Caco-2 (cell line): ENCODE measurements at regions not wholly inside any gene's neighbourhood (a gene's known extent, or its start where the extent isn't known, plus 50 kb on each side); places are given as distances from the start of the nearest gene placed in this dataset.

Experiments
- BruUV-seq: library from RNA; stranded (reverse); fragments of 400-500 nt; replicated peaks from 2 replicates; lab custom pipeline; 2021; lab: Mats Ljungman, UMichigan
- CTCF ChIA-PET: fragments of 300-600 bp; sonication (Branson Sonifier 250); formaldehyde crosslinking; loops from one replicate; lab custom pipeline; 2022; ENCODE audit warnings: antibody characterized with exemption; lab: Charles Lee
- POLR2A ChIA-PET: fragments of 300-600 bp; sonication (Branson Sonifier 250); formaldehyde crosslinking; loops from one replicate; lab custom pipeline; 2022; ENCODE audit warnings: antibody characterized with exemption; lab: Charles Lee
- DNase-seq, 2 experiments: peaks; one replicate each; pipeline versions ENCODE4 v3.0.0 to v3.0.0-alpha.2; 2020 to 2022
- H3K27me3 ChIP-seq: replicated peaks from 2 replicates; pipeline ENCODE4 v1.6.0; 2011; ENCODE audit warnings: low read length; ENCODE audit not compliant: control insufficient read depth, insufficient read depth
- H3K36me3 ChIP-seq: 2 replicates; pipeline ENCODE4 v1.5.1; 2011; ENCODE audit warnings: low read length; ENCODE audit not compliant: control insufficient read depth, insufficient read depth
- H3K4me1 ChIP-seq: fragments of 250-450 bp; sonication (Bioruptor Pico); 2 replicates; pipeline ENCODE4 v1.5.1; 2020; ENCODE audit warnings: mild to moderate bottlenecking
- H3K4me3 ChIP-seq: 2 replicates; pipeline ENCODE4 v1.5.1; 2011; ENCODE audit warnings: low read depth, mild to moderate bottlenecking, control low read depth, low read length
- H3K9me3 ChIP-seq: fragments of 250-450 bp; sonication (Bioruptor Pico); 2 replicates; pipeline ENCODE4 v1.5.1; 2020; ENCODE audit warnings: mild to moderate bottlenecking, moderate library complexity
- H3K27ac Mint-ChIP-seq: one replicate; pipeline ENCODE4 v1.8.0; 2022; ENCODE audit warnings: mixed read lengths; ENCODE audit not compliant: unreplicated experiment
- H3K27me3 Mint-ChIP-seq: one replicate; pipeline ENCODE4 v1.8.0; 2022; ENCODE audit warnings: mixed read lengths; ENCODE audit not compliant: insufficient read depth, unreplicated experiment
- H3K36me3 Mint-ChIP-seq: one replicate; pipeline ENCODE4 v1.8.0; 2022; ENCODE audit warnings: mild to moderate bottlenecking, mixed read lengths; ENCODE audit not compliant: insufficient read depth, unreplicated experiment
- H3K4me1 Mint-ChIP-seq: one replicate; pipeline ENCODE4 v1.8.0; 2022; ENCODE audit warnings: low read depth, mixed read lengths; ENCODE audit not compliant: unreplicated experiment
- H3K4me3 Mint-ChIP-seq: one replicate; pipeline ENCODE4 v1.8.0; 2022; ENCODE audit warnings: mild to moderate bottlenecking, moderate library complexity, mixed read lengths; ENCODE audit not compliant: unreplicated experiment
- H3K9me3 Mint-ChIP-seq: one replicate; pipeline ENCODE4 v1.8.0; 2022; ENCODE audit warnings: mixed read lengths; ENCODE audit not compliant: unreplicated experiment
- CTCF ChIP-seq, 2 experiments: fragments of 200-600 bp in 1 of 2; IDR thresholded peaks; 1 replicate in 1 of 2; 2 replicates in 1 of 2; pipeline versions ENCODE4 v1.5.1 to v1.8.0; 2011 to 2022; ENCODE audit warnings: antibody characterized with exemption in 1 of 2, control low read depth in 1 of 2, inconsistent platforms in 1 of 2, low read depth in 1 of 2, low read length in 1 of 2, mild to moderate bottlenecking in 1 of 2, moderate library complexity in 1 of 2; ENCODE audit not compliant: insufficient read depth in 1 of 2, severe bottlenecking in 1 of 2, unreplicated experiment in 1 of 2
- intact Hi-C: fragments of 100-400 bp; cut with micrococcal nuclease; formaldehyde crosslinking; loops from one replicate; pipeline ENCODE4 v1.10.0; 2022; ENCODE audit not compliant: unreplicated experiment

GRCh38 chrX:125210146-125210545, 109.5 kb upstream of the TEX13C start:
- no peak overlapping the region for H3K27ac Mint-ChIP-seq
- Histone ChIP-seq H3K27me3 (no peaks in the 10 kb centered on the region), H3K4me1 (no peaks in the 10 kb centered on the region), H3K36me3 (no peaks in the 10 kb centered on the region), H3K4me3 (no peak overlapping the region), H3K9me3 (no peaks in the 10 kb centered on the region)
- no peak for TF ChIP-seq CTCF (IDR thresholded peaks at IDR 0.05; ENCODE audit: insufficient read depth in 1 of 2, low read depth in 1 of 2, low read length in 1 of 2, severe bottlenecking in 1 of 2, unreplicated experiment in 1 of 2)
- POLR2A ChIA-PET = no interaction called here
- peaks cover 6% of the 10 kb centered on the region for H3K4me1 Mint-ChIP-seq
- intact Hi-C loops = no loop called here
- BruUV-seq = no TSS peak
- peaks cover 5% of the 10 kb centered on the region for H3K36me3 Mint-ChIP-seq
- no peak for DNase-seq
- CTCF ChIA-PET = no interaction called here
- H3K9me3 Mint-ChIP-seq = no peaks in the 10 kb centered on the region
- no peak overlapping the region for H3K4me3 Mint-ChIP-seq
- H3K27me3 Mint-ChIP-seq = peaks cover 3% of the 10 kb centered on the region

DNA sequence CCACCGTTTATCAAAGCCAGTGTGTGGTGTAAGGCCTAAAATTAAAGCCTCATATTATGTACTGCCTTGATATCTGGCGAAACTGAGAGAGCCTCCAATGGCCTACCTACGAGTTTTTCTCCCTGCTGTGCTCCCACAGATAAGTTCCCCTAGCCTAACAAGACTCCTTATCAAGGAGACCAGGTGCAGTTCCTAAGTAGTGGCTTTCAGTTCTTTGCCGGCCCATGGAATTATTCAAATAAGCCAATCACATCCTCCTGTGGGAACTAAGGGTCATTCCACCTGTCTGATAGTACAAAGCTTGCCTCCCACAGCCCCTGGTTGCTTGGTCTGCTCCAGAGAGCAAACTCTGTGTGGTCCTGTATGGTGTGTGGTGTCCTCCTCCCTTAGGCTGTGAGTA, 99.8 kb upstream of the TEX13C start:
- Histone ChIP-seq H3K4me3 (no peak overlapping the region), H3K36me3 (no peaks in the 10 kb centered on the region), H3K4me1 (no peaks in the 10 kb centered on the region), H3K9me3 (no peaks in the 10 kb centered on the region), H3K27me3 (no peaks in the 10 kb centered on the region)
- Mint-ChIP-seq H3K4me1 (no peaks in the 10 kb centered on the region), H3K27ac (no peak overlapping the region), H3K4me3 (no peak overlapping the region), H3K27me3 (no peaks in the 10 kb centered on the region), H3K36me3 (no peaks in the 10 kb centered on the region), H3K9me3 (no peaks in the 10 kb centered on the region)
- no TSS peak for BruUV-seq
- no peak for TF ChIP-seq CTCF (IDR thresholded peaks at IDR 0.05; ENCODE audit: insufficient read depth in 1 of 2, low read depth in 1 of 2, low read length in 1 of 2, severe bottlenecking in 1 of 2, unreplicated experiment in 1 of 2)
- ChIA-PET POLR2A (no interaction called here), CTCF (no interaction called here)
- no peak for DNase-seq
- intact Hi-C loops = no loop called here

DNA sequence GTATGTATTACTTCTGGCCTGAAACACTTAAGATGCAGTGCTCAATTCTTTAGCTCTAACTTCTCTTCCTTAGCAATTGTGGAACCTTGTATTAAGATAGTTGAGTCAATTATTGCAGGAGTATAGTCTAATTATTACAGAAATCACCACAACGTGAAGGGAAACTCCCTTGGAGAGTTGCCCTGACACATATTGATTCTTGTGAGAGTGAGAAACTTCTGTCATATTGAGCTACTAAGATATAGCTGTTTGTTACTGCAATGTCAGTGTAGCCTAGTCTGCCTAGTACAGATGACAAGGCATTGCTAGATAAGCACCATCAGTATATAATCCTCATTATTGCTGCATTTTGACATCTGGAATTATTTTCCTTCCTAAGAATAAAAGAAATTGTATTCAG, 82.7 kb upstream of the TEX13C start:
- no peaks in the 10 kb centered on the region for H3K27me3 Mint-ChIP-seq
- H3K9me3 Mint-ChIP-seq = no peaks in the 10 kb centered on the region
- no peaks in the 10 kb centered on the region for H3K27me3 ChIP-seq
- POLR2A ChIA-PET = no interaction called here
- no peak for DNase-seq
- H3K36me3 Mint-ChIP-seq = no peaks in the 10 kb centered on the region
- CTCF ChIA-PET = no interaction called here
- no peaks in the 10 kb centered on the region for H3K4me1 ChIP-seq
- no peaks in the 10 kb centered on the region for H3K4me1 Mint-ChIP-seq
- H3K27ac Mint-ChIP-seq = no peak overlapping the region
- no peak overlapping the region for H3K4me3 Mint-ChIP-seq
- H3K36me3 ChIP-seq = no peaks in the 10 kb centered on the region
- no peak for TF ChIP-seq CTCF (IDR thresholded peaks at IDR 0.05; ENCODE audit: insufficient read depth in 1 of 2, low read depth in 1 of 2, low read length in 1 of 2, severe bottlenecking in 1 of 2, unreplicated experiment in 1 of 2)
- BruUV-seq = no TSS peak
- intact Hi-C loops = no loop called here
- H3K9me3 ChIP-seq = no peaks in the 10 kb centered on the region
- H3K4me3 ChIP-seq = no peak overlapping the region
